Left colon (tissue), 2 donors: ENCODE measurements at regions not wholly inside any gene's neighbourhood (a gene's known extent, or its start where the extent isn't known, plus 50 kb on each side); places are given as distances from the start of the nearest gene placed in this dataset.

Experiments used
- ATAC-seq: fragments of 200-7000 bp; cut with Tn5 transposase; one replicate; pipeline ENCODE4 v1.9.1; 2020; ENCODE audit warnings: mild to moderate bottlenecking, moderate library complexity
- DNase-seq, 2 donors: peaks; one replicate each; pipeline ENCODE4 v3.0.0-alpha.2; 2020
- intact Hi-C, 2 donors: fragments of 100-400 bp; cut with DNase I in 1 of 2; cut with micrococcal nuclease in 1 of 2; formaldehyde crosslinking; loops; one replicate each; pipeline versions ENCODE4 v1.11.2 to v1.14.0; 2022; cut with DNase I, micrococcal nuclease
- donor health status: DM: no; HTN: no; CAD: no.
- donor health status: DM: yes; HTN: yes; CAD: no.

- intact Hi-C loops: no loop called here
- DNase-seq (no peak), ATAC-seq (no peak)
Measured at GRCh38 chr2:144333143-144333555, 186.8 kb downstream of the ZEB2 start.

- intact Hi-C loops: no loop called here
- DNase-seq (peak; percentile 81 to 88), ATAC-seq (peak; percentile 94)
Measured at GRCh38 chr2:144332356-144333142, 187.4 kb downstream of the ZEB2 start.

GRCh38 chr2:144331674-144332355, 188.1 kb downstream of the ZEB2 start:
- DNase-seq: peak; percentile 63 to 73
- intact Hi-C loops: no loop called here
- ATAC-seq: peak; percentile 76

DNA sequence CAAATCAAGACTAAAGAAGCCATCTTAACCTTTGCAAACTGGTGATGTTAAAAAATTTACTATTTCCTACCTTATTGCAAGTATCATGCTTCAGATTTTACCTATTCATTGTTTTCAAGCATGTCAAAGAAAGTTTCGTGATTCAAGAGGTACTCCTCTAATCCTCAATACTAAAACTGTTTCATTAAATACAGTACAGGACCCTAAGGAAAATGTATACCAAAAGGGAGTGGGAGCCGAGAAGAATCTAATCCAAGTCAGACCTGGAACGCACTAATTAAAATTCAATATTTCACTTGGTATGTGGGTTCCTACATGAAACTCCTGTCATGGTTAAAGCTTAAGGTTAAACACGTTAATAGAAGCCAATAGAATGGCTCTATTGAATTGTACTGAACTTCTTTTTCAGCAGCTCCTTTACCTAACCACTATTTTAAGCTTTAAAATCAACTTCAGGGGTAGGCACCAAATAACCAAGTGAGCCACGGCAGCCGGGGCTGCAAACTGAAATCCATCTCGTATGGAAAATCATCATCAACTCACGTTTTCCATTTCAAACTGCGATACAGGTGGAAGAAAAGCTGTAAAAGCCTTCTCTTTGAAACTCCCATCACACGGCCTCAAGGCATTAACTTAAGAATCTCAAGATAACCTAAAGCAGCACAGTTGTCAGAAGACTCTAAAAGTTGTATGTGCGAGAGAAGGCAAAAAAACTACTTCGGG, 188.8 kb downstream of the ZEB2 start:
- DNase-seq (peak in 1 of 2 donors; percentile 16), ATAC-seq (no peak)
- intact Hi-C loops: no loop called here

GRCh38 chr2:144329472-144329871, 190.4 kb downstream of the ZEB2 start:
- ATAC-seq: no peak
- intact Hi-C loops: no loop called here
- DNase-seq: no peak

DNA sequence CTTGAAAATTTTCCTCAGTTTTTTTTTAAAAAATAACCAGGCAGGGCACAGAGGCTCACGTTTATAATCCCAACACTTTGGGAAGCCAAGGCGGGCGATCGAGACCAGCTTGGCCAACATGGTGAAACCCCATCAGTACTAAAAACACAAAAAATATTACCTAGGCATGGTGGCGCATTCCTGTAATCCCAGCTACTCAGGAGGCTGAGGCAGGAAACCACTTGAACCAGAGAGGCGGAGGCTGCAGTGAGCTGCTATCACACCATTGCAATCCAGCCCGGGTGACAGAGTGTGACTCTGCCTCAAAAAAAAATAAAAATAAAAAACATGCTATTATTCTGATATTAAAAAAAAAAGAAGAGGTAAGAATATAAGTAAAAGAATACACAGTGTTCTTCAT, 191.0 kb downstream of the ZEB2 start:
- ATAC-seq (no peak), DNase-seq (no peak)
- intact Hi-C loops: no loop called here

DNA sequence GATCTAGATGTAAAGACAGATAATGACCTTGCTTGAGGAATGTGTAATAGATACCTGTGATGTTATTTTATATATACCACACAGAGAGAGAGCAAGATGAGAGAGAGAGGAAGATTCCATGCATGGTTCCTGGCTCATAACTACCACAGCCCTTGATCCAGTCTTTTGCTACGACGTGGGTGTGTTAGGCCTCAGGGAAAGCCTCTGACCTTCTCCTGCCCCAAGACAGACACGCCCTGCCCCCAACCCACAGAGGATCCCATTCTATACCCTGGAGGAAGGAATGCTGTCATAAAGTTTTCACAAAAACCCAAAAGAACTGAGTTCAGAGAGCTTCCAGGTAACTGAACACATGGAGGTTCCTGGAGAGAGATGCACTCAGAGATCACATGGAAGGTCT, 193.1 kb downstream of the ZEB2 start:
- ATAC-seq: no peak
- DNase-seq: no peak
- intact Hi-C loops: no loop called here

- no peak for DNase-seq
Measured at GRCh38 chr2:144325086-144325485, 194.8 kb downstream of the ZEB2 start.

GRCh38 chr2:144324446-144325045, 195.4 kb downstream of the ZEB2 start:
- intact Hi-C loops: no loop called here
- no peak for DNase-seq

More at GRCh38 chr2:144325086-144325485, 194.8 kb downstream of the ZEB2 start:
- ATAC-seq: no peak
- intact Hi-C loops: no loop called here

DNA sequence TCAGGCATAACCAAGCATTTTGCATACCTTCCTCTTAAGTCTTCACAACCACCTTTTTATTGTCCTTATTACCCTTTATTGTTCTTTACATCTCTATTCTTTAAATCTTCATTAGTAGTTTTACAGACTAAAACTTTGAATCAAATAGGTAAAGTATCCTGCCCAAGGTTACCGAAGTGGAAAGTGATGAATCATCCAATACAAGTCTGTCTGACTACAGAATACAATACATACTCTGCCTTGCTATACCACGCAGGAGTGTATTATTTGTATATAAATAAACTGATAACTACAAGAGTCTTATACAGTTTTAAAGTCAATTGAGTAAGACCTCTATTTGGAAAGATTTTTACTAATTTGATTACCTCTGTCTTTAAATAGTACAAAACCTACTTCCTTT, 196.0 kb downstream of the ZEB2 start:
- intact Hi-C loops: no loop called here
- ATAC-seq (no peak), DNase-seq (no peak)

More at GRCh38 chr2:144324446-144325045, 195.4 kb downstream of the ZEB2 start:
- no peak for ATAC-seq

GRCh38 chr2:144322379-144322778, 197.5 kb downstream of the ZEB2 start:
- DNase-seq (no peak), ATAC-seq (no peak)
- intact Hi-C loops: no loop called here

GRCh38 chr2:144320491-144320890, 199.4 kb downstream of the ZEB2 start:
- intact Hi-C loops: no loop called here
- ATAC-seq: no peak
- DNase-seq: no peak

DNA sequence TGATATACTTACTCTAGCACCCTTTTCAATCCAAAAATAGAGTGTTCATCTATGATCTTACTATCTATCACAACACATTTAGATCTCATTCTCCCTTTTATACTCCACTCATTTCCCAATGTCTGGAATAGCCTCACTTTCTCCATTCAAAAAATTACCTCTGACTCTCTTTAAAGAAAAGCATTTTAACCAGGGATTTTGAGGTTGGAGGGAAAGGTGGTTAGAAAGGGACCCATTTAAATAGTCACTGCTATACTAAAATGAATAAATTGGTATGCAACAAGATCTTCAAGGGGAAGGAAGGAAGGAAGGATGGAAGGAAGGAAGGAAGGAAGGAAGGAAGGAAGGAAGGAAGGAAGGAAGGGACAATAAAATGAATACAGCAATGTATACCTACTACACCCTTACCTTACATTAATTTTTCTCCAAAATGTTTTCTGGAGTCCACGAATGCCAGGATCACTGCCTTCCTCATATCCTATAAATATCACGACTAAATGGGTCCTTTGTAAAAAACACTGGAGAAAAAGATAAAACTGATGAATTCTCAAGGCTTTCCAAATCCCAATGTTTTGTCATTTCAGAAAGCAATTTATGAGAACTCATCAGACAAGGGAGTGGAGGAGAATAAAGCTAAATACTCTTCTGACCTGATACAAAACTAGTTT, 202.7 kb downstream of the ZEB2 start:
- no peak for ATAC-seq

DNA sequence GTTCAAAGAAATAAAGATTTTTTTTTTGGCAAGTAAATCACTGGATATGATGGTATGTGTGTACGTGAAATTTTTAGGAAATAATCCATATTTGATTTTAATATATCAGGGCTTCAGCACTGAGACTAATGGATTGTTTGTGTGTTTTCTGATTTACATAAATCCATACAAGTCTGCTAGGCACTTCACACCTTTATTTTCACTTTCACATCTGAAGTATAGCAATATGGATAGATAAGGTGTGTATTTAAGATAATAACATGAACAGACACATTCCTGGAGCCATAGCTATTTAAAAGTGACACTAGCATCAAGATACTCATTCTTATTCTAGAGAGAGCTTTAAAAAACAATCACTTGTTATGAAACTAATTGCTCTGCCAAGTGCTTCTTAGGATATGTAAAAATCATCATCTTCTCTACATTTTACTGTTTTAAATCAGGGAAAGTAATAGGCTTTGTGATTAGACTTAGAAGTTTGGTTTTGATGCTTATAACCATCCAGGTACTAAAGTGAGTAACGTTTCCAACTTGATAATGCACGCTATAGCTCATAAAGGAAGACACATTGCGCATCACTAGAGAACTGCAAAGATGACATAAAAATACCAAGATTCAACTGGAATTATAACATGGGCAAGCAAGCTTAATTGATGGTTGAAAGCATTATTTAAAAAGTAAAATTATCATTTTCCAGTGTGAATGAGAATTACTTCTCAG, 208.9 kb downstream of the ZEB2 start:
- intact Hi-C loops: no loop called here
- DNase-seq: no peak
- ATAC-seq: no peak

More for the DNA sequence above, 202.7 kb downstream of the ZEB2 start:
- no peak for DNase-seq
- intact Hi-C loops: no loop called here

DNA sequence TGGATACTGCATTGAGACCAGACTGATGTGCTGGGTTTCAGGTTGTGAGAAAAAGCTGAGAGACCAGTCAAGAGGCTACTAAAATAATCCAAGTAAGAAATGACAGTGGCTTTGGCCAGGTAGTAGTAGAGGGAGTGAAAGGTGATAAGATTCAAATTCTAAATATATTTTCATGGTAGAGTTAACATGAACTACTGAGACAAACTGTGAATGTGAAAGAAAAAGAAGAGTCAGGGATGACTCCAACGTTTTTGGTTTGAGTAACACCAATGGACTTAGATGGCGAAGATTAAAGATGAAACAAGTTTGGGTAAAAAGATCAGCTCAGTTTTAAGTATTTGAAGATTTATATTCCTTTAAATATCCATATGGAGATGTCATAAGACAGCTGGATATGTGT, 209.4 kb downstream of the ZEB2 start:
- intact Hi-C loops: no loop called here
- ATAC-seq: no peak
- DNase-seq: no peak

GRCh38 chr2:144307711-144308110, 212.2 kb downstream of the ZEB2 start:
- no peak for ATAC-seq
- intact Hi-C loops: no loop called here

GRCh38 chr2:144304202-144304601, 215.7 kb downstream of the ZEB2 start:
- intact Hi-C loops: no loop called here
- ATAC-seq (no peak), DNase-seq (no peak)

More at GRCh38 chr2:144307711-144308110, 212.2 kb downstream of the ZEB2 start:
- DNase-seq: no peak

DNA sequence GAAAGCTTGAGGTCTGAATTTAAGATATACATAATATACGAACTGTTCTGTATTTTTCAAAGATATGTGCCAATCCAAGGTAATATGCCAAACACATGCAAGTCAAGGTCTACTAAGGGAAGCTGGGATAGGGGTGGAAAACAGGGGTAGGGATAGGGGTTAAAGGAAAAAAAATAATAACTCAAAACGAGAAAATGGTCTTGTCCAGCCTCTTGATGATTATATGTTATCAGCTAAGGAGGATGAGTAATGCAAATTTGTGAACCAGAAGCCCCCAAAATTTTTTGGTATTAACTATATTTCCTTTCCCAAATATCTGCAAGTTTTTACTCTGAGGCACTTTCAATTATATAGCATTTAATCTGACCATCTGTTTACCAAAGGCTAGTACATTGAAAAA, 219.3 kb downstream of the ZEB2 start:
- ATAC-seq: no peak
- no peak for DNase-seq
- intact Hi-C loops: no loop called here
